GM18867 (cell line): ENCODE measurements at regions not wholly inside any gene's neighbourhood (a gene's known extent, or its start where the extent isn't known, plus 50 kb on each side); places are given as distances from the start of the nearest gene placed in this dataset.
A peak's percentile ranks its signal among the peaks of the same experiment; 100 is the strongest.

Source experiments
- ATAC-seq: cut with Tn5 transposase; IDR thresholded peaks from one replicate; pipeline ENCODE4 v1.9.1; 2021; ENCODE audit warnings: mild to moderate bottlenecking, moderate library complexity; ENCODE audit not compliant: unreplicated experiment

- ATAC-seq, result no peak
Measured at GRCh38 chr5:146940295-146940694, 61.7 kb upstream of the PPP2R2B start.

DNA sequence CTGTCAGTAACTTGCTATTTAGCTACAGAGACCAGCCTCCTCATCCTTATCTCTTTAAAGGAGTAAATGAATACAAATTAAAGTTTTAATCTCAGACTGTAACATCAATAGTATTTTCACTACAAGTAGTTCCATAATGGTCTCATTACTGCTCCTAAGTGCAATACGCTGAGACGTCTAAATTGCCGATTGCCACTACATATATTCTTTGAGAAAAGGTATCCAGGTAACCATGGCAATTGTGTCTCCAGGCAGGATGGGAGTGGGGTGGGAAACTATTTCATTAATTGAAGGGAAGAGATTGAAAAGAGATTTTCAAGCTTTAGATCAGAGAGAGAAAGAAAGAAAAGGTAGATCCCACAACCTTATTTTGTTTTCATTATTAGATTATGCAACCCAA lies 65.5 kb upstream of the PPP2R2B start:
- no peak for ATAC-seq

- ATAC-seq, result no peak
Measured at GRCh38 chr5:146944764-146945616, 66.4 kb upstream of the PPP2R2B start.

DNA sequence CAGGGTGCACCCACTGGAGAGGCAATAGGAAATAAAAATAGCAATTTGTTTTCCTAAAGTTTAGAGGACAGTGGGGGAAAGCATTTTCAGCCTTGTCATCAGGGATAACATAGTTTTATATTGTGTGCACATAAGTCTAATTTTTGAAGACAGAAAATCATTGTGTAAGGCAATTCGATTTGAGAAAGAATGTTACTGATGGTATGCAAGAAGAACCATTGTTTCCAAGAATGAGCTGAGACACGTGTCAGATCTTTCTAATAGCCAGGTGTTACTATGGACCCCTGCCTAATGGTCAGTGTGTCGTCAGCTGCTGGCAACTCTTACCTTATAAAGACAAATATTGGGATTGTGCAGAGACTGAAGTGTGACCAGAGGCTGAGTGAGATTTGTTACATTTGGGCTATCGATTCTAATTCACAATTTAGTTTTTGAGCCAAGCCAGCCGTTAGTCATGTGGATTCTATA lies 67.1 kb upstream of the PPP2R2B start:
- no peak for ATAC-seq

- ATAC-seq, result peak; percentile 53
Measured at GRCh38 chr5:146947181-146947941, 68.8 kb upstream of the PPP2R2B start.

DNA sequence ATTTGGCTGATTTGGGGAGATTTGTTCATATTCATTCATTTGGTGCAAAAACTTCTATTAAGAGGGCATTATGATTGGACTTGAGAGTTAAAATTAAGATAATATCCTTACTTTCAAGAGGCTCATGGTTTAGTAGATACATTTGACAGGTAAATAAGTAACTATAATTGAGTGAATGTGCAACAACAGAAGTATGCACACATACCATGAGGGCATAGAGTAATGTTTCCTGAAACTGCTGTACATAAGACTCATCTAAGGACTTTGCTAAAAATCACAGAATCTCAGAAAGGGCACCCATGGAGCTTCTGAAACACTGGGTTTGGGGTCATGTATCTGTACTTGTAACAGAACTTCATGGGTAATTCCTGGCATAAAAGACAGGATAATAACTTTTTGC lies 70.1 kb upstream of the PPP2R2B start:
- ATAC-seq, result no peak

DNA sequence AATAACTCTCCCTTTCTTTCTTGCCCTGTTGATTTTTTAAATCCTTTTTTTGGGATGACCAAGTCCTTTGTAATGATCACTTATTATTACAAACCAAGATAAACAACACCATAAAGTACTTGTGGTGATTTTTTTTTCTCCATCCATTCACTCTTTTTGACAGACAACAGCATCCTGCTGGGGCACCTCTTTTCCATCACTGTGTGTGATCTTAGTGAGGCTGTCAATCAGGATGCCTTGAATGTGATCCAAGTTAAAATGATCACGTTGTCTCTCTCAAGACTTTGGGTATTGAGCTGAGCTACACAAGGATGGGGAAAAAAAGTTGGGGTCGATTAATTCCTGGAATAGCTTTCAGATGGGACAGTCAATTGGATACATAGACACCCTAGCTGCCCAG lies 73.6 kb upstream of the PPP2R2B start:
- ATAC-seq, result no peak

GRCh38 chr5:146956217-146956616 lies 77.7 kb upstream of the PPP2R2B start:
- no peak for ATAC-seq

DNA sequence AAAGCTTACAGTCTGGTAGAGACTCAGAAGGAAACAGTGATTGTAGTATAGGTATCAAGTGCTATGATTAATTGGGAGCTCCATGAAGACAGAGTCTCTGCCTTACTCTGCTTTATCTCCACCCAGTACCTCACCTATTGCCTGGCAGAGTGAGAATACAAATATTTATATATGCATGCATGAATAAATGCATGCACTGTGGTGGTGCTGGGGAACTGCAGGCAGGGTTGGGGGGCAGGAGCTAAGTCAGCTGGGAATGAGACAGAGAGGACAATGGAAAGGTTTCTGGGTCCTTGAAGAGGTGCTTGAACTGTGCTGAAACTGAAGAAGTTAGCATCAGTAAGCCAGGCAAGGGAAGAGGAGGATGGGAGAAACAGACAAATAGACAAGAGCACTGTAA lies 80.8 kb upstream of the PPP2R2B start:
- ATAC-seq, result no peak

DNA sequence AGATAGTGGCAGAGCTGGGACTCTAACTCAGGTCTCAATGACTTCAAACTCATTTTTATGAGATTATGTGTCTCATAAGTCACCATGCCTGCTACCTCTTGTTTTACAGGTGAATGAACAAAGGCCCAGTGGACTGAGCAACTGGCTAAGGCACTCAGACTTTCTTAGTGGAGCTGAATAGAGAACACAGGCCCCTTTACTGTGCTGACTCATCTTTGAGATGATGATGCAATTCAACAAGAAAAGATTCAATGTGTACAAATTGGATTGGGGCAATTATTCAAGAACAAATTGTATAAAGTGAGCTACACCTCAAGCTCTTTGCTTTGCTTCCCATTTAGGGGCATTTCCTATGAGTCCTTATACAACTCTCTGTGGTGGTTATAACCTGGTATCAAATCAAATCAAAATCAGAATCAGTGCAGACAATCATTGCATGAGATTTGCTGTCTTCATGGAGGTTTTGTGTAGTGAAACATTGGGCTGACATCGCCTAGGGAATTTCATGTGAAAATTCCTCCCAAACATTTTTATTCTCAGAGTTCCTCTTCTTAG lies 84.3 kb upstream of the PPP2R2B start:
- no peak for ATAC-seq

- ATAC-seq, result peak; percentile 99
Measured at GRCh38 chr5:146965761-146966659, 87.5 kb upstream of the PPP2R2B start.

DNA sequence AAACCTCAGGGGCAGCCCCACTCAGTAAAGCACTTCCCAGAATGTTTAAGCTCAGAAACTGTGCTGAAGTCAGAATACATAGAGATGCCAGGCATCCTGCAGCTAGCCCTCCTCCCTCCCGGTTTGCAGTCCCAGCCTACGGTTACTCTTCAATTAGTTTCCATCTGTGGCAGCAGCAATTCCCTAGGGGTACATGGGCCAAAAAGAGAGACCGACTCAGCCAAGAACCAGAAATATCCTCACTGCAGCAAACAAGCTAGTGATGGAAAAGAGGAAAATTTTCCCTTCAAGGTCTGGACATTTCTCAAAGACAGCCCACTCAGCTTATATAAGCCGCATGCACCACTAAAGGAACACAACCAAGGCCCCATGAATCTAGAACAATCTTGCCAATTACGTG lies 89.1 kb upstream of the PPP2R2B start:
- no peak for ATAC-seq

DNA sequence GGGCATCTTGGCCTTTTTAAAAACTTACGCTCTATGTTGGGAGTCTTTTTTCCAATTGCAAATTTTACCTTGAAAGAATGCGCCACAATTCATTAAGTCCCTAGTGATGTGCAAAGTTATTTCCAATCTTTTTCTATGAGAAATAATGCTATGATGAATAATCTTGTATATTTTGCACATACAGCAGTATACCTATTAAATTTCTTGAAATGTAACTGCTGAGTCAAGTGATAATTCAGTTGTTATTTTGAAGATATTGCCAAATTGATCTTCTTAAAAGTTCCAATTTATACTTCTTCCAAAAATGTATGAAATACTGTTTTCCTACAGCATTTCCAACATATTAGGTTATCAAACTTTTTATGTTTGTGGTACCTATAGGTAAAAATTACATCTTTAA lies 92.8 kb upstream of the PPP2R2B start:
- no peak for ATAC-seq

DNA sequence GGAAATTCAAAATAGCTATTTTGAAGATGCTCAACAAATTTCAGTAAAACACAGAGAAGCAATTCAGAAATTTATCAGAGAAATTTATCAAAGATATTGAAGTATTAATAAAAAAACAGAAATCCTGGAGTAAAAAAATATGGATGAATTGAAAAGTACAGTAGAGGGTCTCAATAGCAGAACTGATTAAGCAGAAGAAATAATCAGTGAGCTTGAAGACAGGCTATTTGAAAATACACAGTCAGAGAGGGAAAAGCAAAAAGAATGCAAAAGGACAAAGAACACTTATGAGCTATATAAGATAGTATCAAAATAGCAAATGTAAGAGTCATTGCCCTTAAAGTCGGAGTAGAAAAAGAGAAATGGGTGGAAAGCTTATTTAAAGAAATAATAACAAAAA lies 107.9 kb upstream of the PPP2R2B start:
- ATAC-seq, result no peak

GRCh38 chr5:146993876-146994530 lies 115.4 kb upstream of the PPP2R2B start:
- ATAC-seq, result no peak

- ATAC-seq, result no peak
Measured at GRCh38 chr5:146995878-146996277, 117.3 kb upstream of the PPP2R2B start.

DNA sequence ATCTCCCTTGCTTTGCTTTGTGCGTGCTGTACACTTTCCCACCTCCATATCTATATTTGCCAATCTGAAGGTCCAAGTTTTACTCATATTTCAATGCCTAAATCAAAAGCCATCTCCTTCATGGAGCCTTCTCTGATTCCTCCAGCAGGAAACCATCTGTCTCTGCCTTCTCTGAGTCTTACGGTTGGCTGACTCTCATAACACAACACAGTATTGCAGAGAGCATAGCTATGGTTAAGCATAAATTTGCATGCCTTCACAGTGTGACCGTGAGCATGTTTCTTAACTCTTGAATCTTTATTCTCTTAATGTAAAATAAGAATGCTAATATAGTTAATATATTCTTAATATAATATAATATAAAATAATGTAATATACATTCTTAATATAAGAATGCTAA lies 136.8 kb upstream of the PPP2R2B start:
- no peak for ATAC-seq

GRCh38 chr5:147017191-147017590 lies 138.6 kb upstream of the PPP2R2B start:
- ATAC-seq, result no peak

- ATAC-seq, result no peak
Measured at GRCh38 chr5:147017621-147018020, 139.1 kb upstream of the PPP2R2B start.

DNA sequence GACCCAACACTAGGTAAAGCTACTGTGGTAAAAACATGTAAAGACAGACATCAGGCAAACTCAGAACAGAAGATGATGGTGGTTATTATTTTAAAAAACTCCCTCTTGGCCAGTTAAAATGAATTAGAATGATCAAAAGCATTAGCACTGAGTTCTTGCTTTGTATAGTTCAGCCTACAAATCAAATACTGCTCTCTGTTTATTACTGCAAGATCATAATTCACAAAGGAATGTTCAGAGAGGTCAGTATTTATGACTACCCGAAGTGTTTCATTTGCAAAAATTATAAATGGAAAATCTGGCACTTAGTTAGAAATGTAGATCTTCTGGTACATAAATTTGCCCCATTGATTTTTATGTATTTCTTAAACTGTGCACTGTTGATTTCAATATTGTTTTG lies 140.3 kb upstream of the PPP2R2B start:
- ATAC-seq, result no peak
